ENCODE measurements at regions not wholly inside any gene's neighbourhood (a gene's known extent, or its start where the extent isn't known, plus 50 kb on each side); places are given as distances from the start of the nearest gene placed in this dataset.

DNA sequence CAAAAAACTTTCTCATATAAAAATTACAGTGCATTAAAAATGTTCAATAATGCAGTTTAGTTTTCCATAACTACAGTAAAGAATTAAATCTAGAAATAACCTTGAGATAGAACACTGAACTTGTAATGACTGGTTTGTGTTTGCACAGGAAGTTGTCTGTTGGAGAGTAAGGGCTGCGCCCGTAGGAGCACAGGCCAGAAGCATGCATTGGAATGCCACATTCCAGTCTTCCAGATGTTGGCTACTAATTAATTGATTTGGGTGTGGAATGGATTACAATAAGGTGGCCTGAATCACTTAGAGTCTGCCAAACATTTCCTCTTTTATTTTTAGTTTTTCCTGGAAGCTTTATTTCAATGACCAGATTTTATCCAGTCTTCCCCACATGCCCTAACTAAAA is 582.6 kb upstream of the MMS22L start:
- H3K9ac ChIP-seq (ENCODE audit: low read length), result no peak overlapping the region
- WGBS (ENCODE audit: insufficient coverage), result 83% methylated on average over 2 of the region's 2 CpGs
- H3K27me3 Mint-ChIP-seq, result no peaks in the 10 kb centered on the region
- H4K20me1 ChIP-seq (ENCODE audit: control insufficient read depth, insufficient read depth, low read length, poor library complexity, severe bottlenecking), result no peaks in the 10 kb centered on the region
- intact Hi-C loops (cut with micrococcal nuclease), result no loop called here
- H3K27ac Mint-ChIP-seq, result no peak overlapping the region
- no peaks in the 10 kb centered on the region for H3K9me3 ChIP-seq (ENCODE audit: control extremely low read depth in 1 of 3, control insufficient read depth in 2 of 3, insufficient read depth in 1 of 3, low read length in 2 of 3)
- H3K4me3 Mint-ChIP-seq, result no peak overlapping the region
- H3K4me3 ChIP-seq (ENCODE audit: control extremely low read depth in 1 of 5, extremely low read depth in 1 of 5, insufficient read depth in 1 of 5, low read depth in 2 of 5, low read length in 4 of 5), result no peak overlapping the region
- ATAC-seq (ENCODE audit: low read depth) (no peak), DNase-seq (no peak)
- H3K4me1 Mint-ChIP-seq, result no peaks in the 10 kb centered on the region
- H3K4me2 ChIP-seq (replicated peaks; ENCODE audit: low read depth, low read length, poor library complexity, severe bottlenecking), result no peak overlapping the region
- no peak overlapping the region for H2AFZ ChIP-seq (ENCODE audit: insufficient read depth, low read depth, low read length, poor library complexity, severe bottlenecking)
- H3K27me3 ChIP-seq (replicated peaks in 1 of 4; ENCODE audit: control extremely low read depth in 1 of 4, control insufficient read depth in 3 of 4, insufficient read depth in 4 of 4, low read length in 3 of 4), result no peaks in the 10 kb centered on the region
- TF ChIP-seq EZH2 (IDR thresholded peaks at IDR 0.05; ENCODE audit: borderline replicate concordance, insufficient read depth, low read depth, low read length, poor library complexity, severe bottlenecking), result no peak
- TF ChIP-seq, protein P1, sequence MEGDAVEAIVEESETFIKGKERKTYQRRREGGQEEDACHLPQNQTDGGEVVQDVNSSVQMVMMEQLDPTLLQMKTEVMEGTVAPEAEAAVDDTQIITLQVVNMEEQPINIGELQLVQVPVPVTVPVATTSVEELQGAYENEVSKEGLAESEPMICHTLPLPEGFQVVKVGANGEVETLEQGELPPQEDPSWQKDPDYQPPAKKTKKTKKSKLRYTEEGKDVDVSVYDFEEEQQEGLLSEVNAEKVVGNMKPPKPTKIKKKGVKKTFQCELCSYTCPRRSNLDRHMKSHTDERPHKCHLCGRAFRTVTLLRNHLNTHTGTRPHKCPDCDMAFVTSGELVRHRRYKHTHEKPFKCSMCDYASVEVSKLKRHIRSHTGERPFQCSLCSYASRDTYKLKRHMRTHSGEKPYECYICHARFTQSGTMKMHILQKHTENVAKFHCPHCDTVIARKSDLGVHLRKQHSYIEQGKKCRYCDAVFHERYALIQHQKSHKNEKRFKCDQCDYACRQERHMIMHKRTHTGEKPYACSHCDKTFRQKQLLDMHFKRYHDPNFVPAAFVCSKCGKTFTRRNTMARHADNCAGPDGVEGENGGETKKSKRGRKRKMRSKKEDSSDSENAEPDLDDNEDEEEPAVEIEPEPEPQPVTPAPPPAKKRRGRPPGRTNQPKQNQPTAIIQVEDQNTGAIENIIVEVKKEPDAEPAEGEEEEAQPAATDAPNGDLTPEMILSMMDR (IDR thresholded peaks at IDR 0.05), result no peak
- H3K9me3 Mint-ChIP-seq (ENCODE audit: insufficient read depth), result no peaks in the 10 kb centered on the region
- no peaks in the 10 kb centered on the region for H3K4me1 ChIP-seq (ENCODE audit: control insufficient read depth in 2 of 2, insufficient read depth in 2 of 2, low read length in 2 of 2)
- POLR2A ChIA-PET, result no interaction called here
- no peaks in the 10 kb centered on the region for H3K36me3 ChIP-seq (replicated peaks in 1 of 2; ENCODE audit: control extremely low read depth in 1 of 2, control insufficient read depth in 1 of 2, extremely low read depth in 1 of 2, insufficient read depth in 2 of 2, low read length in 1 of 2)
- CTCF ChIA-PET, result no interaction called here
- no peaks in the 10 kb centered on the region for H3K79me2 ChIP-seq (ENCODE audit: control insufficient read depth, insufficient read depth, low read length)
- H3K27ac ChIP-seq (ENCODE audit: low read length in 2 of 2), result no peak overlapping the region

DNA sequence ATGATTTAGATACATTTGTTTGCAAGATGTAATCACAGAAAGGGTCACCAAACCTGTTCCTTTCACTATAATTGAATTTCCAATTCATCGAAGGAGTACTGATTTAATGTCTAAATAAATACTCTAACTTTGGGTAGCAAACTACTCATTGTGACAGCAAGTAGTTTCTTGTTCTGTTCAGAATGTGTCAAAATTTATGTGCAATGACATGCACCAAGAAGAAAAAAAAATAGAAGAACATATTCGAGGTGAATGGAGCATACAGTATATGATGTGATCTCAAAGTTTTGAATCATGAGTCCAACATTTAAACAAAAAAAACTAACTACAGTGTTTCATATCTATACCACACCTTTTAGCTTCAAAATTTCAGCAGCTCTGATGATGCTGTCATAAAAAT is 583.6 kb upstream of the MMS22L start:
- Histone ChIP-seq H3K27me3 (replicated peaks in 1 of 4; ENCODE audit: control extremely low read depth in 1 of 4, control insufficient read depth in 3 of 4, insufficient read depth in 4 of 4, low read length in 3 of 4) (no peaks in the 10 kb centered on the region), H2AFZ (ENCODE audit: insufficient read depth, low read depth, low read length, poor library complexity, severe bottlenecking) (no peak overlapping the region), H3K4me3 (ENCODE audit: control extremely low read depth in 1 of 5, extremely low read depth in 1 of 5, insufficient read depth in 1 of 5, low read depth in 2 of 5, low read length in 4 of 5) (no peak overlapping the region), H4K20me1 (ENCODE audit: control insufficient read depth, insufficient read depth, low read length, poor library complexity, severe bottlenecking) (no peaks in the 10 kb centered on the region), H3K9ac (ENCODE audit: low read length) (no peak overlapping the region), H3K9me3 (ENCODE audit: control extremely low read depth in 1 of 3, control insufficient read depth in 2 of 3, insufficient read depth in 1 of 3, low read length in 2 of 3) (no peaks in the 10 kb centered on the region), H3K36me3 (replicated peaks in 1 of 2; ENCODE audit: control extremely low read depth in 1 of 2, control insufficient read depth in 1 of 2, extremely low read depth in 1 of 2, insufficient read depth in 2 of 2, low read length in 1 of 2) (no peaks in the 10 kb centered on the region), H3K27ac (ENCODE audit: low read length in 2 of 2) (no peak overlapping the region), H3K4me2 (replicated peaks; ENCODE audit: low read depth, low read length, poor library complexity, severe bottlenecking) (no peak overlapping the region), H3K79me2 (ENCODE audit: control insufficient read depth, insufficient read depth, low read length) (no peaks in the 10 kb centered on the region), H3K4me1 (ENCODE audit: control insufficient read depth in 2 of 2, insufficient read depth in 2 of 2, low read length in 2 of 2) (no peaks in the 10 kb centered on the region)
- H3K27me3 Mint-ChIP-seq, result no peaks in the 10 kb centered on the region
- ChIA-PET POLR2A (no interaction called here), CTCF (no interaction called here)
- DNase-seq (no peak), ATAC-seq (ENCODE audit: low read depth) (no peak)
- intact Hi-C loops (cut with micrococcal nuclease), result no loop called here
- no peaks in the 10 kb centered on the region for H3K9me3 Mint-ChIP-seq (ENCODE audit: insufficient read depth)
- no peaks in the 10 kb centered on the region for H3K4me1 Mint-ChIP-seq
- no peak overlapping the region for H3K27ac Mint-ChIP-seq
- WGBS (ENCODE audit: insufficient coverage), result no CpG with 5 or more reads among the region's 2 CpGs
- TF ChIP-seq, protein P1 (IDR thresholded peaks at IDR 0.05), result no peak
- no peak overlapping the region for H3K4me3 Mint-ChIP-seq

Measured in B cell (primary cell).